Vagina (tissue), 2 donors: ENCODE measurements at regions not wholly inside any gene's neighbourhood (a gene's known extent, or its start where the extent isn't known, plus 50 kb on each side); places are given as distances from the start of the nearest gene placed in this dataset.

Experiments used
- CTCF ChIP-seq, 3 experiments: fragments of 450-650 bp in 2 of 3; fragments of 200-600 bp in 1 of 3; sonication (generic) in 1 of 3; IDR thresholded peaks; one replicate each; pipeline ENCODE4 v1.5.1; 2017 to 2019; ENCODE audit warnings: antibody characterized with exemption in 3 of 3, mild to moderate bottlenecking in 2 of 3, moderate library complexity in 2 of 3
- POLR2A ChIP-seq, 2 donors: fragments of 450-650 bp; IDR thresholded peaks; one replicate each; pipeline ENCODE4 v1.6.1; 2017; ENCODE audit warnings: antibody characterized with exemption in 2 of 2, mild to moderate bottlenecking in 2 of 2, moderate library complexity in 2 of 2

GRCh38 chrX:122703762-122704161 is 480.3 kb upstream of the GRIA3 start:
- TF ChIP-seq POLR2A (IDR thresholded peaks at IDR 0.05) = no peak
- no peak for TF ChIP-seq CTCF (IDR thresholded peaks at IDR 0.05)
